HepG2 (cell line): ENCODE measurements at regions not wholly inside any gene's neighbourhood (a gene's known extent, or its start where the extent isn't known, plus 50 kb on each side); places are given as distances from the start of the nearest gene placed in this dataset.

Experiments used
- ATAC-seq: fragments of 200-7000 bp; cut with Tn5 transposase; 3 replicates; pipeline ENCODE4 v1.9.1; 2020; ENCODE audit warnings: mild to moderate bottlenecking, moderate library complexity
- BruUV-seq: library from RNA; stranded (reverse); fragments of 400-500 nt; replicated peaks from 2 replicates; lab custom pipeline; 2021; lab: Mats Ljungman, UMichigan
- CTCF ChIA-PET: fragments of 300-600 bp; formaldehyde crosslinking; extraction: SDS; loops from one replicate; lab custom pipeline; 2021; ENCODE audit warnings: low total read pairs, inconsistent platforms, low intra/inter-chr PET ratio; lab: Yijun Ruan, JAX
- POLR2A ChIA-PET: fragments of 350-600 bp; sonication (Branson Sonifier 250); formaldehyde crosslinking; loops from one replicate; lab custom pipeline; 2020; ENCODE audit warnings: antibody characterized with exemption, inconsistent platforms; lab: Yijun Ruan, JAX
- DNase-seq: peaks from one replicate; pipeline ENCODE4 v3.0.0-alpha.2; 2015; ENCODE audit warnings: low spot score
- FAIRE-seq: peaks from 3 replicates; lab custom pipeline; 2011; peaks lifted over from hg19 to GRCh38; lab: Jason Lieb, UNC
- H2AFZ ChIP-seq: one replicate; pipeline ENCODE4 v1.6.1; 2011; ENCODE audit warnings: low read length, inconsistent platforms
- H3K27ac ChIP-seq: fragments of 300-600 bp; 3 replicates; pipeline ENCODE4 v1.8.0; 2011; ENCODE audit warnings: mixed run types, mild to moderate bottlenecking, mixed read lengths, low read length, inconsistent platforms; ENCODE audit not compliant: insufficient read depth; ENCODE audit errors: extremely low read length
- H3K27me3 ChIP-seq, 2 experiments: fragments of 200-600 bp in 1 of 2; 2 replicates in 1 of 2; 3 replicates in 1 of 2; pipeline versions ENCODE4 v1.6.0 to v1.8.0; 2011; ENCODE audit warnings: low read length in 2 of 2, mild to moderate bottlenecking in 2 of 2, moderate library complexity in 2 of 2, inconsistent platforms in 1 of 2; ENCODE audit not compliant: insufficient read depth in 2 of 2, control insufficient read depth in 1 of 2
- H3K36me3 ChIP-seq, 2 experiments: fragments of 200-600 bp in 1 of 2; replicated peaks in 1 of 2; 2 replicates in 1 of 2; 3 replicates in 1 of 2; pipeline versions ENCODE4 v1.5.1 to v1.8.0; 2011; ENCODE audit warnings: low read length in 2 of 2, inconsistent platforms in 1 of 2; ENCODE audit not compliant: insufficient read depth in 2 of 2, control insufficient read depth in 1 of 2
- H3K4me1 ChIP-seq: 2 replicates; pipeline ENCODE4 v1.5.1; 2012; ENCODE audit warnings: low read length, inconsistent platforms; ENCODE audit not compliant: insufficient read depth
- H3K4me2 ChIP-seq: 2 replicates; pipeline ENCODE4 v1.6.0; 2011; ENCODE audit warnings: low read depth, low read length, inconsistent platforms
- H3K4me3 ChIP-seq, 3 experiments: fragments of 200-600 bp in 1 of 3; sonication (generic), shearing (Covaris generic) in 1 of 3; replicated peaks in 1 of 3; 2 replicates each; pipeline ENCODE4 v1.5.1; 2011 to 2016; ENCODE audit warnings: low read length in 3 of 3, inconsistent platforms in 2 of 3, low read depth in 2 of 3, mild to moderate bottlenecking in 2 of 3, control low read depth in 1 of 3, mixed read lengths in 1 of 3; ENCODE audit not compliant: insufficient read depth in 1 of 3
- H3K79me2 ChIP-seq: one replicate; pipeline ENCODE4 v1.6.1; 2011; ENCODE audit warnings: low read length, inconsistent platforms; ENCODE audit not compliant: insufficient read depth
- H3K9ac ChIP-seq: 2 replicates; pipeline ENCODE4 v1.6.0; 2011; ENCODE audit warnings: mild to moderate bottlenecking, low read depth, low read length, inconsistent platforms; ENCODE audit not compliant: insufficient read depth
- H3K9me3 ChIP-seq: 2 replicates; pipeline ENCODE4 v1.5.1; 2012; ENCODE audit warnings: mild to moderate bottlenecking, low read length
- H4K20me1 ChIP-seq: 2 replicates; pipeline ENCODE4 v1.6.0; 2011; ENCODE audit warnings: inconsistent platforms, mild to moderate bottlenecking, low read length, moderate library complexity; ENCODE audit not compliant: insufficient read depth
- ARID2 ChIP-seq: sonication (generic); formaldehyde crosslinking; IDR thresholded peaks from 2 replicates; pipeline ENCODE4 v1.8.1; 2022; ENCODE audit warnings: mild to moderate bottlenecking, missing genetic modification reagents, borderline replicate concordance
- BATF2 ChIP-seq: sonication (generic); formaldehyde crosslinking; IDR thresholded peaks from 2 replicates; pipeline ENCODE4 v1.8.0; 2022; ENCODE audit warnings: mild to moderate bottlenecking, missing genetic modification reagents, moderate library complexity
- E2F2 ChIP-seq: sonication (generic); formaldehyde crosslinking; IDR thresholded peaks from 2 replicates; pipeline ENCODE4 v1.4.0; 2020; ENCODE audit warnings: missing genetic modification reagents, borderline replicate concordance
- FOXP1 ChIP-seq, 2 experiments: fragments of 450-650 bp in 1 of 2; IDR thresholded peaks; 2 replicates each; pipeline ENCODE4 v1.6.1; 2017 to 2018; ENCODE audit warnings: antibody characterized with exemption in 1 of 2
- GMEB1 ChIP-seq: sonication (generic); formaldehyde crosslinking; IDR thresholded peaks from 2 replicates; pipeline ENCODE4 v1.5.1; 2020; ENCODE audit warnings: missing genetic modification reagents, mild to moderate bottlenecking, borderline replicate concordance
- IKZF4 ChIP-seq: sonication (generic); formaldehyde crosslinking; IDR thresholded peaks from 2 replicates; pipeline ENCODE4 v1.5.1; 2020; ENCODE audit warnings: borderline replicate concordance, mild to moderate bottlenecking, low read depth, missing genetic modification reagents; ENCODE audit errors: not compliant biosample characterization
- MBNL3 ChIP-seq: fragments of 250-450 bp; sonication (Bioruptor Pico); conservative IDR thresholded peaks from 2 replicates; pipeline ENCODE4 v1.8.0; 2022; ENCODE audit warnings: mild to moderate bottlenecking, inconsistent platforms
- MTERF4 ChIP-seq: sonication (generic); formaldehyde crosslinking; IDR thresholded peaks from 2 replicates; pipeline ENCODE4 v1.8.0; 2023; ENCODE audit warnings: mild to moderate bottlenecking, missing genetic modification reagents
- NR2C2 ChIP-seq: sonication (generic); formaldehyde crosslinking; IDR thresholded peaks from 2 replicates; pipeline ENCODE4 v1.4.0; 2020; ENCODE audit warnings: missing genetic modification reagents, mild to moderate bottlenecking, moderate library complexity, borderline replicate concordance
- SNAI1 ChIP-seq: sonication (generic); formaldehyde crosslinking; IDR thresholded peaks from 2 replicates; pipeline ENCODE4 v1.5.0; 2020; ENCODE audit warnings: mild to moderate bottlenecking, missing genetic modification reagents, borderline replicate concordance
- THYN1 ChIP-seq: sonication (generic); formaldehyde crosslinking; IDR thresholded peaks from 2 replicates; pipeline ENCODE4 v1.8.1; 2023; ENCODE audit warnings: low read depth, mild to moderate bottlenecking, moderate library complexity, missing genetic modification reagents, borderline replicate concordance
- YEATS4 ChIP-seq: sonication (generic); formaldehyde crosslinking; IDR thresholded peaks from 2 replicates; pipeline ENCODE4 v1.4.0; 2020; ENCODE audit warnings: missing genetic modification reagents, borderline replicate concordance
- ZNF18 ChIP-seq: sonication (generic); formaldehyde crosslinking; IDR thresholded peaks from 2 replicates; pipeline ENCODE4 v1.8.0; 2022; ENCODE audit warnings: mild to moderate bottlenecking, missing genetic modification reagents; ENCODE audit not compliant: insufficient replicate concordance
- WGBS: methylation state at CpG from one replicate; pipeline ENCODE4 v1.1.6; 2017; ENCODE audit warnings: low lambda C conversion rate; 5-methylcytosine and 5-hydroxymethylcytosine counted together
- in situ Hi-C: cut with HindIII; loops from 2 replicates; pipeline ENCODE4 v1.10.0; 2017; ENCODE audit warnings: low pct_unique_long_range_greater_than_20kb; ENCODE audit not compliant: extremely low pct_ligation_motif_present
- intact Hi-C: fragments of 100-400 bp; cut with micrococcal nuclease; formaldehyde crosslinking; loops from one replicate; pipeline ENCODE4 v1.10.0; 2022; ENCODE audit not compliant: unreplicated experiment

- no peak for ATAC-seq
- CTCF ChIA-PET, result no interaction called here
- no TSS peak for BruUV-seq
Measured at GRCh38 chr6:170137176-170137891, 153.5 kb downstream of the DLL1 start.

More at GRCh38 chr6:170137176-170137891, 153.5 kb downstream of the DLL1 start:
- POLR2A ChIA-PET, result no interaction called here
- DNase-seq (no peak), FAIRE-seq (no peak)
- H3K4me3 ChIP-seq, result no peak overlapping the region
- intact Hi-C loops, result no loop called here
- no peaks in the 10 kb centered on the region for H3K4me1 ChIP-seq
- WGBS, result 66% methylated on average over 48 of the region's 50 CpGs
- H3K9ac ChIP-seq, result no peak overlapping the region
- no peak overlapping the region for H3K4me2 ChIP-seq
- TF ChIP-seq GMEB1, result no peak
- TF ChIP-seq ZNF18 (CRISPR knock-in tag), result no peak
- no peak for TF ChIP-seq MTERF4 (CRISPR knock-in tag)
- TF ChIP-seq THYN1 (CRISPR knock-in tag), result no peak
- TF ChIP-seq ARID2 (CRISPR knock-in tag), result no peak
- TF ChIP-seq IKZF4 (CRISPR knock-in tag), result no peak
- TF ChIP-seq NR2C2 (CRISPR knock-in tag), result no peak
- no peak for TF ChIP-seq FOXP1 (IDR thresholded peaks at IDR 0.05)
- no peak for TF ChIP-seq FOXP1 (CRISPR knock-in tag; IDR thresholded peaks at IDR 0.05)
- no peak for TF ChIP-seq MBNL3 (CRISPR knock-in tag)
- TF ChIP-seq YEATS4, result no peak
- TF ChIP-seq BATF2 (CRISPR knock-in tag), result no peak
- TF ChIP-seq SNAI1, result no peak
- no peak for TF ChIP-seq E2F2 (CRISPR knock-in tag)
- TF ChIP-seq, all 625 proteins: peak for 0
- H3K36me3 ChIP-seq, result no peaks in the 10 kb centered on the region
- no peaks in the 10 kb centered on the region for H4K20me1 ChIP-seq
- no peak overlapping the region for H3K27ac ChIP-seq
- peaks cover 0 to 13% of the 10 kb centered on the region in 2 experiments; a peak in 4 of 5 replicates for H3K27me3 ChIP-seq
- in situ Hi-C loops, result no loop called here
- H3K79me2 ChIP-seq, result no peaks in the 10 kb centered on the region
- H2AFZ ChIP-seq, result no peak overlapping the region
- no peaks in the 10 kb centered on the region for H3K9me3 ChIP-seq
